ENCODE measurements at regions not wholly inside any gene's neighbourhood (a gene's known extent, or its start where the extent isn't known, plus 50 kb on each side); places are given as distances from the start of the nearest gene placed in this dataset.

- no peak for DNase-seq (ENCODE audit: low read depth in 2 of 2)
Measured at GRCh38 chr11:82676483-82677094, 57.1 kb downstream of the FAM181B start.

GRCh38 chr11:82675838-82676237 lies 57.8 kb downstream of the FAM181B start:
- no peak for DNase-seq (ENCODE audit: low read depth in 2 of 2)

- DNase-seq (ENCODE audit: low read depth in 2 of 2): no peak
Measured at GRCh38 chr11:82673631-82674030, 60.0 kb downstream of the FAM181B start.

- no peak for DNase-seq (ENCODE audit: low read depth in 2 of 2)
Measured at GRCh38 chr11:82671451-82671850, 62.2 kb downstream of the FAM181B start.

- no peak for DNase-seq (ENCODE audit: low read depth in 2 of 2)
Measured at GRCh38 chr11:82663535-82663934, 70.1 kb downstream of the FAM181B start.

- no peak for DNase-seq (ENCODE audit: low read depth in 2 of 2)
Measured at GRCh38 chr11:82653752-82654151, 79.9 kb downstream of the FAM181B start.

GRCh38 chr11:82639251-82639650 lies 94.4 kb downstream of the FAM181B start:
- DNase-seq (ENCODE audit: low read depth in 2 of 2): no peak

- DNase-seq (ENCODE audit: low read depth in 2 of 2): no peak
Measured at GRCh38 chr11:82636615-82637014, 97.0 kb downstream of the FAM181B start.

GRCh38 chr11:82634091-82634490 lies 99.6 kb downstream of the FAM181B start:
- DNase-seq (ENCODE audit: low read depth in 2 of 2): no peak

- no peak for DNase-seq (ENCODE audit: low read depth in 2 of 2)
Measured at GRCh38 chr11:82631722-82632630, 101.7 kb downstream of the FAM181B start.

- no peak for DNase-seq (ENCODE audit: low read depth in 2 of 2)
Measured at GRCh38 chr11:82610671-82611070, 123.0 kb downstream of the FAM181B start.

GRCh38 chr11:82606738-82607137 lies 126.9 kb downstream of the FAM181B start:
- no peak for DNase-seq (ENCODE audit: low read depth in 2 of 2)

GRCh38 chr11:82601711-82602110 lies 132.0 kb downstream of the FAM181B start:
- no peak for DNase-seq (ENCODE audit: low read depth in 2 of 2)

- no peak for DNase-seq (ENCODE audit: low read depth in 2 of 2)
Measured at GRCh38 chr11:82599836-82600235, 133.8 kb downstream of the FAM181B start.

- no peak for DNase-seq (ENCODE audit: low read depth in 2 of 2)
Measured at GRCh38 chr11:82586581-82586980, 147.1 kb downstream of the FAM181B start.

GRCh38 chr11:82577246-82577645 lies 156.4 kb downstream of the FAM181B start:
- DNase-seq (ENCODE audit: low read depth in 2 of 2): no peak

GRCh38 chr11:82560836-82561235 lies 172.8 kb downstream of the FAM181B start:
- DNase-seq (ENCODE audit: low read depth in 2 of 2): no peak

- DNase-seq (ENCODE audit: low read depth in 2 of 2): no peak
Measured at GRCh38 chr11:82559609-82560008, 174.1 kb downstream of the FAM181B start.

- no peak for DNase-seq (ENCODE audit: low read depth in 2 of 2)
Measured at GRCh38 chr11:82557274-82557673, 176.4 kb downstream of the FAM181B start.

- no peak for DNase-seq (ENCODE audit: low read depth in 2 of 2)
Measured at GRCh38 chr11:82556210-82556609, 177.5 kb downstream of the FAM181B start.

- DNase-seq (ENCODE audit: low read depth in 2 of 2): no peak
Measured at GRCh38 chr11:82546661-82547557, 186.8 kb downstream of the FAM181B start.

GRCh38 chr11:82539669-82540068 lies 194.0 kb downstream of the FAM181B start:
- DNase-seq (ENCODE audit: low read depth in 2 of 2): no peak

Measured in fibroblast of skin of left biceps (primary cell).